ENCODE measurements at regions not wholly inside any gene's neighbourhood (a gene's known extent, or its start where the extent isn't known, plus 50 kb on each side); places are given as distances from the start of the nearest gene placed in this dataset.

DNA sequence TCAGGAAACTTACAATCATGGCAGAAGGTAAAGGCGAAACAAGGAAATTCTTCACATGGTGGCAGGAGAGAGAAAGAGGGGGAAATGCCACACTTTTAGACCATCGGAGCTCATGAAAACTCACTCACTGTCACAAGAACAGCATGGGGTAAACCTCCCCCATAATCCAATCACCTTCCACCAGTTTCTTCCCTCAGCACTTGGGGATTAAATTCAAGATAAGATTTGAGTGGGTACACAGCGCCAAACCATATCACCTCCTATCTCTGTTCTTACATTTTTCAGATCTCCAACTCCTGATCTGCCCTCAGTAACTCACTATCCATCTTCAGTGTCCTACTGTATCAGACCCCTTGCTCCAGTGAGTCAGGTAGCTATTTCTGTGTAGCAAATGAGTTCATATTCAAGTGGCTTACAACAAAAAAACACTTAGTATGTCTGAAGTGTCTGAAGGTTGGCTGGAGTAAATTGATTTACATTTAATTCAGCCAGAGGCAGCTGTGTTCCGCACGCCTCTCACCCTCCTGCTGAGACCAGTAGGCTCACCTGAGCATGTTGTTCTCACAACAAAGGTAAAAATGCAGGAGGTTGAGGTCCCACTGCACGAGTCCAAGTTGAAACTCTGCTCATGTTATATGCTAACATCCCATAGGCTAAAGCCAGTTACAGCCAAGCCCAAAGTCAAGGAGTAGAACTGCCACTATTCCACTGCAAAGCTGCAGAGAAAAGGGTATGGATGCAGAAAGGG is 180.7 kb upstream of the LMCD1 start:
- H3K36me3 ChIP-seq (ENCODE audit: control insufficient read depth in 2 of 2, extremely low read depth in 1 of 2, insufficient read depth in 2 of 2, low read length in 2 of 2) = no peaks in the 10 kb centered on the region
- FAIRE-seq = no peak
- CTCF ChIA-PET = no interaction called here

More for the DNA sequence above, 180.7 kb upstream of the LMCD1 start:
- no peak overlapping the region for H2AFZ ChIP-seq (ENCODE audit: low read depth, low read length)
- POLR2A ChIA-PET = no interaction called here
- no TSS peak for BruUV-seq (replicated peaks)
- no peak overlapping the region for H3K4me2 ChIP-seq (ENCODE audit: insufficient read depth, low read length)
- peaks cover 2% of the 10 kb centered on the region for H3K4me1 ChIP-seq (ENCODE audit: control insufficient read depth, extremely low read depth, insufficient read depth, low read length)
- no peaks in the 10 kb centered on the region for H3K9me1 ChIP-seq (replicated peaks; ENCODE audit: control insufficient read depth, extremely low read depth, insufficient read depth, low read length)
- H3K4me3 ChIP-seq (replicated peaks in 1 of 3; ENCODE audit: insufficient read depth in 1 of 3, low read depth in 1 of 3, low read length in 3 of 3) = no peak overlapping the region
- DNase-seq (ENCODE audit: low read depth, low spot score) = no peak
- H3K27ac ChIP-seq (ENCODE audit: insufficient read depth, low read depth, low read length) = no peak overlapping the region
- H3K27me3 ChIP-seq (ENCODE audit: control insufficient read depth in 2 of 2, insufficient read depth in 2 of 2, low read length in 2 of 2) = no peaks in the 10 kb centered on the region
- H3K79me2 ChIP-seq (ENCODE audit: control insufficient read depth, insufficient read depth, low read length) = no peaks in the 10 kb centered on the region
- intact Hi-C loops (cut with micrococcal nuclease) = no loop called here
- H3K9ac ChIP-seq (replicated peaks; ENCODE audit: extremely low read depth, insufficient read depth, low read length) = no peak overlapping the region
- no peak for TF ChIP-seq MYC (IDR thresholded peaks at IDR 0.05; ENCODE audit: low read depth, low read length)
- no peak for TF ChIP-seq EZH2 (IDR thresholded peaks at IDR 0.05; ENCODE audit: borderline replicate concordance, low read depth, low read length, severe bottlenecking)
- no peak for TF ChIP-seq FOS (IDR thresholded peaks at IDR 0.05; ENCODE audit: borderline replicate concordance, insufficient read depth, low read length)
- TF ChIP-seq POLR2A (IDR thresholded peaks at IDR 0.05; ENCODE audit: low read depth, low read length) = no peak
- no peak for TF ChIP-seq JUN (IDR thresholded peaks at IDR 0.05; ENCODE audit: borderline replicate concordance, insufficient read depth, insufficient read length, low read depth)
- no peak for TF ChIP-seq POLR2AphosphoS5 (IDR thresholded peaks at IDR 0.05; ENCODE audit: insufficient read depth, low read depth, low read length)
- TF ChIP-seq, protein P1, sequence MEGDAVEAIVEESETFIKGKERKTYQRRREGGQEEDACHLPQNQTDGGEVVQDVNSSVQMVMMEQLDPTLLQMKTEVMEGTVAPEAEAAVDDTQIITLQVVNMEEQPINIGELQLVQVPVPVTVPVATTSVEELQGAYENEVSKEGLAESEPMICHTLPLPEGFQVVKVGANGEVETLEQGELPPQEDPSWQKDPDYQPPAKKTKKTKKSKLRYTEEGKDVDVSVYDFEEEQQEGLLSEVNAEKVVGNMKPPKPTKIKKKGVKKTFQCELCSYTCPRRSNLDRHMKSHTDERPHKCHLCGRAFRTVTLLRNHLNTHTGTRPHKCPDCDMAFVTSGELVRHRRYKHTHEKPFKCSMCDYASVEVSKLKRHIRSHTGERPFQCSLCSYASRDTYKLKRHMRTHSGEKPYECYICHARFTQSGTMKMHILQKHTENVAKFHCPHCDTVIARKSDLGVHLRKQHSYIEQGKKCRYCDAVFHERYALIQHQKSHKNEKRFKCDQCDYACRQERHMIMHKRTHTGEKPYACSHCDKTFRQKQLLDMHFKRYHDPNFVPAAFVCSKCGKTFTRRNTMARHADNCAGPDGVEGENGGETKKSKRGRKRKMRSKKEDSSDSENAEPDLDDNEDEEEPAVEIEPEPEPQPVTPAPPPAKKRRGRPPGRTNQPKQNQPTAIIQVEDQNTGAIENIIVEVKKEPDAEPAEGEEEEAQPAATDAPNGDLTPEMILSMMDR (IDR thresholded peaks at IDR 0.05; ENCODE audit: extremely low read depth in 1 of 2, insufficient read depth in 1 of 2, low read depth in 1 of 2, low read length in 2 of 2) = no peak
- peaks cover 3% of the 10 kb centered on the region for H4K20me1 ChIP-seq (replicated peaks; ENCODE audit: control insufficient read depth, extremely low read depth, insufficient read depth, low read length)
- dilution Hi-C loops (cut with MboI; ENCODE audit: extremely low pct_ligation_motif_present, low sequenced_read_pairs) = no loop called here
- H3K9me3 ChIP-seq (replicated peaks; ENCODE audit: control insufficient read depth, insufficient read depth, low read length) = no peaks in the 10 kb centered on the region

All from endothelial cell of umbilical vein (primary cell).